ENCODE measurements at regions not wholly inside any gene's neighbourhood (a gene's known extent, or its start where the extent isn't known, plus 50 kb on each side); places are given as distances from the start of the nearest gene placed in this dataset.

- Histone ChIP-seq H3K9me3 (no peaks in the 10 kb centered on the region), H3K4me3 (no peak overlapping the region), H3K27me3 (ENCODE audit: insufficient read depth in 3 of 3, low read length in 2 of 3) (peaks cover 0 to 8% (median 3%) of the 10 kb centered on the region in 3 donors), H3K4me1 (no peaks in the 10 kb centered on the region), H3K36me3 (ENCODE audit: insufficient read depth in 1 of 2, low read depth in 1 of 2) (no peaks in the 10 kb centered on the region), H3K27ac (no peak overlapping the region)
- no peak for TF ChIP-seq CTCF (IDR thresholded peaks at IDR 0.05)
- DNase-seq (no peak), ATAC-seq (no peak)
- WGBS, 3 donors = 55 to 61% (median 59%) methylated on average over 10 of the region's 10 CpGs
- intact Hi-C loops (cut with DNase I) = no loop called here
Observed at GRCh38 chr17:74063439-74063838, 140.0 kb upstream of the RPL38 start.

GRCh38 chr17:74070374-74070773 is 133.1 kb upstream of the RPL38 start:
- intact Hi-C loops (cut with DNase I) = no loop called here
- no peak overlapping the region for H3K4me3 ChIP-seq
- ATAC-seq = no peak
- H3K27me3 ChIP-seq (ENCODE audit: insufficient read depth in 3 of 3, low read length in 2 of 3) = peaks cover 0 to 4% (median 0%) of the 10 kb centered on the region in 3 donors
- TF ChIP-seq CTCF (IDR thresholded peaks at IDR 0.05) = no peak
- WGBS, 3 donors = 88 to 97% (median 89%) methylated on average over 3 of the region's 3 CpGs
- H3K27ac ChIP-seq = no peak overlapping the region
- no peaks in the 10 kb centered on the region for H3K36me3 ChIP-seq (ENCODE audit: insufficient read depth in 1 of 2, low read depth in 1 of 2)
- no peaks in the 10 kb centered on the region for H3K4me1 ChIP-seq
- no peak for DNase-seq
- peaks cover 6% of the 10 kb centered on the region for H3K9me3 ChIP-seq

GRCh38 chr17:74070998-74071679 is 132.3 kb upstream of the RPL38 start:
- 71 to 78% (median 74%) methylated on average over 12 of the region's 12 CpGs for WGBS, 3 donors
- Histone ChIP-seq H3K27ac (no peak overlapping the region), H3K27me3 (ENCODE audit: insufficient read depth in 3 of 3, low read length in 2 of 3) (peaks cover 0 to 4% (median 0%) of the 10 kb centered on the region in 3 donors), H3K4me3 (no peak overlapping the region), H3K4me1 (no peaks in the 10 kb centered on the region), H3K9me3 (peaks cover 6% of the 10 kb centered on the region), H3K36me3 (ENCODE audit: insufficient read depth in 1 of 2, low read depth in 1 of 2) (peaks cover 0 to 2% of the 10 kb centered on the region in 2 donors)
- no peak for ATAC-seq
- no peak for TF ChIP-seq CTCF (IDR thresholded peaks at IDR 0.05)
- no peak for DNase-seq
- intact Hi-C loops (cut with DNase I) = no loop called here

- Histone ChIP-seq H3K27me3 (ENCODE audit: insufficient read depth in 3 of 3, low read length in 2 of 3) (peaks cover 0 to 2% (median 0%) of the 10 kb centered on the region in 3 donors), H3K27ac (no peak overlapping the region), H3K4me1 (no peaks in the 10 kb centered on the region), H3K36me3 (ENCODE audit: insufficient read depth in 1 of 2, low read depth in 1 of 2) (peaks cover 0 to 2% of the 10 kb centered on the region in 2 donors), H3K9me3 (peaks cover 6% of the 10 kb centered on the region), H3K4me3 (no peak overlapping the region)
- no peak for TF ChIP-seq CTCF (IDR thresholded peaks at IDR 0.05)
- intact Hi-C loops (cut with DNase I) = no loop called here
- 80 to 82% (median 82%) methylated on average over 4 of the region's 4 CpGs for WGBS, 3 donors
- ATAC-seq = no peak
- no peak for DNase-seq
Observed at GRCh38 chr17:74072340-74072739, 131.1 kb upstream of the RPL38 start.

- H3K27ac ChIP-seq = no peak overlapping the region
- intact Hi-C loops (cut with DNase I) = no loop called here
- 92 to 100% (median 97%) methylated on average over 1 of the region's 1 CpG for WGBS, 3 donors
- H3K36me3 ChIP-seq (ENCODE audit: insufficient read depth in 1 of 2, low read depth in 1 of 2) = peaks cover 0 to 2% of the 10 kb centered on the region in 2 donors
- H3K4me1 ChIP-seq = no peaks in the 10 kb centered on the region
- no peak overlapping the region for H3K4me3 ChIP-seq
- ATAC-seq = no peak
- no peak for DNase-seq
- peaks cover 6% of the 10 kb centered on the region for H3K9me3 ChIP-seq
- H3K27me3 ChIP-seq (ENCODE audit: insufficient read depth in 3 of 3, low read length in 2 of 3) = peaks cover 0 to 27% (median 14%) of the 10 kb centered on the region in 3 donors
- TF ChIP-seq CTCF (IDR thresholded peaks at IDR 0.05) = no peak
Observed at GRCh38 chr17:74076446-74076845, 127.0 kb upstream of the RPL38 start.

Measured in psoas muscle (tissue), 7 donors.